Ovary (tissue), 3 donors: ENCODE measurements at regions not wholly inside any gene's neighbourhood (a gene's known extent, or its start where the extent isn't known, plus 50 kb on each side); places are given as distances from the start of the nearest gene placed in this dataset.

Experiments used
- CTCF ChIP-seq, 3 donors: fragments of 450-650 bp in 2 of 3; fragments of 200-600 bp in 1 of 3; IDR thresholded peaks; one replicate each; pipeline versions ENCODE4 v1.5.1 to v1.8.0; 2016 to 2022; ENCODE audit warnings: antibody characterized with exemption in 3 of 3, mild to moderate bottlenecking in 1 of 3
- POLR2A ChIP-seq: fragments of 450-650 bp; IDR thresholded peaks from one replicate; pipeline ENCODE4 v1.6.1; 2017; ENCODE audit warnings: antibody characterized with exemption, mild to moderate bottlenecking, moderate library complexity
- donor health status: DM: no; HTN: no; CAD: no.

GRCh38 chr5:152285764-152286163 lies 119.3 kb downstream of the NMUR2 start:
- TF ChIP-seq CTCF (IDR thresholded peaks at IDR 0.05) (no peak), POLR2A (no peak)
